Chondrocyte (in vitro differentiated cells): ENCODE measurements at regions not wholly inside any gene's neighbourhood (a gene's known extent, or its start where the extent isn't known, plus 50 kb on each side); places are given as distances from the start of the nearest gene placed in this dataset.

Experiments
- DNase-seq: peaks from one replicate; pipeline ENCODE4 v3.0.0; 2021; ENCODE audit warnings: mixed read lengths, low spot score
- H3K27ac Mint-ChIP-seq: one replicate; pipeline ENCODE4 v1.8.0; 2021; ENCODE audit warnings: mild to moderate bottlenecking, moderate library complexity, mixed read lengths; ENCODE audit not compliant: unreplicated experiment
- H3K27me3 Mint-ChIP-seq: 2 replicates; pipeline ENCODE4 v1.8.0; 2021; ENCODE audit warnings: low read depth, mixed read lengths
- H3K36me3 Mint-ChIP-seq: 2 replicates; pipeline ENCODE4 v1.8.0; 2021; ENCODE audit warnings: low read depth, mixed read lengths
- H3K4me1 Mint-ChIP-seq: 2 replicates; pipeline ENCODE4 v1.8.0; 2021; ENCODE audit warnings: low read depth, mild to moderate bottlenecking, mixed read lengths
- H3K4me3 Mint-ChIP-seq: one replicate; pipeline ENCODE4 v1.8.0; 2021; ENCODE audit warnings: mild to moderate bottlenecking, moderate library complexity, mixed read lengths; ENCODE audit not compliant: unreplicated experiment
- H3K9me3 Mint-ChIP-seq: 2 replicates; pipeline ENCODE4 v1.8.0; 2021; ENCODE audit warnings: low read depth, mixed read lengths
- TF ChIP-seq, protein P1 (sequence below): fragments of 200-600 bp; sonication (generic); IDR thresholded peaks from 2 replicates; pipeline ENCODE4 v1.5.0; 2021; ENCODE audit warnings: antibody characterized with exemption, mild to moderate bottlenecking, moderate library complexity

GRCh38 chr4:31327031-31327430 is 606.9 kb downstream of the PCDH7 start:
- DNase-seq: no peak
- H3K36me3 Mint-ChIP-seq: no peaks in the 10 kb centered on the region
- no peaks in the 10 kb centered on the region for H3K27me3 Mint-ChIP-seq
- no peak overlapping the region for H3K4me3 Mint-ChIP-seq
- H3K9me3 Mint-ChIP-seq: no peaks in the 10 kb centered on the region
- H3K27ac Mint-ChIP-seq: no peak overlapping the region
- H3K4me1 Mint-ChIP-seq: no peaks in the 10 kb centered on the region
- TF ChIP-seq, protein P1, sequence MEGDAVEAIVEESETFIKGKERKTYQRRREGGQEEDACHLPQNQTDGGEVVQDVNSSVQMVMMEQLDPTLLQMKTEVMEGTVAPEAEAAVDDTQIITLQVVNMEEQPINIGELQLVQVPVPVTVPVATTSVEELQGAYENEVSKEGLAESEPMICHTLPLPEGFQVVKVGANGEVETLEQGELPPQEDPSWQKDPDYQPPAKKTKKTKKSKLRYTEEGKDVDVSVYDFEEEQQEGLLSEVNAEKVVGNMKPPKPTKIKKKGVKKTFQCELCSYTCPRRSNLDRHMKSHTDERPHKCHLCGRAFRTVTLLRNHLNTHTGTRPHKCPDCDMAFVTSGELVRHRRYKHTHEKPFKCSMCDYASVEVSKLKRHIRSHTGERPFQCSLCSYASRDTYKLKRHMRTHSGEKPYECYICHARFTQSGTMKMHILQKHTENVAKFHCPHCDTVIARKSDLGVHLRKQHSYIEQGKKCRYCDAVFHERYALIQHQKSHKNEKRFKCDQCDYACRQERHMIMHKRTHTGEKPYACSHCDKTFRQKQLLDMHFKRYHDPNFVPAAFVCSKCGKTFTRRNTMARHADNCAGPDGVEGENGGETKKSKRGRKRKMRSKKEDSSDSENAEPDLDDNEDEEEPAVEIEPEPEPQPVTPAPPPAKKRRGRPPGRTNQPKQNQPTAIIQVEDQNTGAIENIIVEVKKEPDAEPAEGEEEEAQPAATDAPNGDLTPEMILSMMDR: no peak

DNA sequence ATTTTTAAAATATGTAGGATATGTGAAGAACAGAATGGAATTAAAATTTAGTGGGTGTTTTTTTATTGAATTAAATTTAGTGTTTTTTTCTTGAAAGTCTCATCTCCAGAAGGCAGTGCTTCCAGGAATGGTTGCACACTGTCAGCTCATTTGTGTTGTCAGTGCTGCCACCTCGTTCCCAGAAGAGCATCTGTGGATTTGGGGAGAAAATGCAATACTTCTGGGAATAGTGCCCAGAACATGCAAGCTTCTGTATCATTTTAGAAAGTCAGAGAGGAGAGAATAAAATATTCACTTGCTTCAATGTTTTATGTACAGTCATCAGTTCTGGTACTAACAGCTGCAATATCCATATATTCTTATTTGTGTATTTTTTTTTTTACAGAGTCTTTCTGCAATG is 608.8 kb downstream of the PCDH7 start:
- DNase-seq: no peak
- Mint-ChIP-seq H3K4me3 (no peak overlapping the region), H3K9me3 (no peaks in the 10 kb centered on the region), H3K4me1 (peaks cover 3% of the 10 kb centered on the region), H3K36me3 (no peaks in the 10 kb centered on the region), H3K27me3 (no peaks in the 10 kb centered on the region), H3K27ac (no peak overlapping the region)
- TF ChIP-seq, protein P1: no peak

- no peak for DNase-seq
- Mint-ChIP-seq H3K27ac (no peak overlapping the region), H3K9me3 (no peaks in the 10 kb centered on the region), H3K27me3 (no peaks in the 10 kb centered on the region), H3K4me3 (no peak overlapping the region), H3K36me3 (no peaks in the 10 kb centered on the region), H3K4me1 (peaks cover 7% of the 10 kb centered on the region)
- TF ChIP-seq, protein P1: no peak
Observed at GRCh38 chr4:31334086-31334910, 614.1 kb downstream of the PCDH7 start.

DNA sequence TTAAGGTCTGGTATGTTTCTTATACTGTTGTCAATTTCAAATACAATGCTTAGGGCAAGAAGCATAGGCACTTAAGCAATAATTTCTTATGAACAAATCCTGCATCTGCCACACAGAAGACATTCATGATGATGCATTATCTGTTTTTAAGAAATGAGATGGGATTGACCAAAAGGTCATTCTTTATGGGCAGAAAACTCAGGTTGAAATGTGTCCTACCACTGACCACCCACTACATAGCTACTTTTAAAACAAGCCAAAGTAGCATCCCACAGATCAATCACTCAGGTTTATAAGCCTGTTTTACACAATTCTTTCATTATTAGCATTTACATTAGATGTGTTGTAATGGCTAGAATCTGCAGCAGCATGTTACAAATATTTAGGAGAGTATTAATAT is 617.8 kb downstream of the PCDH7 start:
- Mint-ChIP-seq H3K27me3 (no peaks in the 10 kb centered on the region), H3K27ac (no peak overlapping the region), H3K4me1 (peaks cover 7% of the 10 kb centered on the region), H3K36me3 (peaks cover 1% of the 10 kb centered on the region), H3K9me3 (peaks cover 15% of the 10 kb centered on the region), H3K4me3 (no peak overlapping the region)
- no peak for DNase-seq
- TF ChIP-seq, protein P1: no peak

- H3K36me3 Mint-ChIP-seq: peaks cover 3% of the 10 kb centered on the region
- H3K4me1 Mint-ChIP-seq: no peaks in the 10 kb centered on the region
- H3K27me3 Mint-ChIP-seq: no peaks in the 10 kb centered on the region
- no peak overlapping the region for H3K4me3 Mint-ChIP-seq
- peaks cover 23% of the 10 kb centered on the region for H3K9me3 Mint-ChIP-seq
- TF ChIP-seq, protein P1: no peak
- no peak for DNase-seq
- H3K27ac Mint-ChIP-seq: no peak overlapping the region
Observed at GRCh38 chr4:31341601-31342359, 621.6 kb downstream of the PCDH7 start.
